ENCODE measurements at regions not wholly inside any gene's neighbourhood (a gene's known extent, or its start where the extent isn't known, plus 50 kb on each side); places are given as distances from the start of the nearest gene placed in this dataset.

DNA sequence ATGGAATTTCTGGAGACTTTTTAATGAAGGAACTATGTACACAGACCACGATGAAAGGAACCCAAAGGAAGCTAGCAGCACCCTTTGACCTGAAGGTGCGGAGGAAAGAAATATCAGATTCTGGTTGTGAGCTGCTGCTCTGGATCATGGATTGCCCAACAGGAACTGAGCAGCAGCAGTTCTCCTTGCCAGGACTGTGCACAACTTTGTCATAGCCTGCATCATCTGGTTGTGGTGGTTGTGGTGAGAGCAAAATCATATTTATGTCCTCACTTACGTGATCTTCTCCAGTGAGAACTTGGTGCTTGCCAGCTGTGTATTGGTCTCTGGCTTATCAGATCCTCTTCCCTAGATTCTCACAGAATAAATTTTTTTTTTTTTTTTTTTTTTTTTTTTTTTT lies 70.7 kb upstream of the LPAR1 start:
- TF ChIP-seq EZH2 (IDR thresholded peaks at IDR 0.05) (no peak), POLR2AphosphoS5 (IDR thresholded peaks at IDR 0.05; ENCODE audit: borderline replicate concordance, low read depth, low read length) (no peak)

Measured in SK-N-MC (cell line).